HepG2 (cell line): ENCODE measurements at regions not wholly inside any gene's neighbourhood (a gene's known extent, or its start where the extent isn't known, plus 50 kb on each side); places are given as distances from the start of the nearest gene placed in this dataset.

ENCODE experiments used
- ATAC-seq: fragments of 200-7000 bp; cut with Tn5 transposase; 3 replicates; pipeline ENCODE4 v1.9.1; 2020; ENCODE audit warnings: mild to moderate bottlenecking, moderate library complexity
- BruUV-seq: library from RNA; stranded (reverse); fragments of 400-500 nt; replicated peaks from 2 replicates; lab custom pipeline; 2021; lab: Mats Ljungman, UMichigan
- CTCF ChIA-PET: fragments of 300-600 bp; formaldehyde crosslinking; extraction: SDS; loops from one replicate; lab custom pipeline; 2021; ENCODE audit warnings: low total read pairs, inconsistent platforms, low intra/inter-chr PET ratio; lab: Yijun Ruan, JAX
- POLR2A ChIA-PET: fragments of 350-600 bp; sonication (Branson Sonifier 250); formaldehyde crosslinking; loops from one replicate; lab custom pipeline; 2020; ENCODE audit warnings: antibody characterized with exemption, inconsistent platforms; lab: Yijun Ruan, JAX
- DNase-seq: peaks from one replicate; pipeline ENCODE4 v3.0.0-alpha.2; 2015; ENCODE audit warnings: low spot score
- FAIRE-seq: peaks from 3 replicates; lab custom pipeline; 2011; peaks lifted over from hg19 to GRCh38; lab: Jason Lieb, UNC
- H2AFZ ChIP-seq: one replicate; pipeline ENCODE4 v1.6.1; 2011; ENCODE audit warnings: low read length, inconsistent platforms
- H3K27ac ChIP-seq: fragments of 300-600 bp; 3 replicates; pipeline ENCODE4 v1.8.0; 2011; ENCODE audit warnings: mixed run types, mild to moderate bottlenecking, mixed read lengths, low read length, inconsistent platforms; ENCODE audit not compliant: insufficient read depth; ENCODE audit errors: extremely low read length
- H3K27me3 ChIP-seq, 2 experiments: fragments of 200-600 bp in 1 of 2; 2 replicates in 1 of 2; 3 replicates in 1 of 2; pipeline versions ENCODE4 v1.6.0 to v1.8.0; 2011; ENCODE audit warnings: low read length in 2 of 2, mild to moderate bottlenecking in 2 of 2, moderate library complexity in 2 of 2, inconsistent platforms in 1 of 2; ENCODE audit not compliant: insufficient read depth in 2 of 2, control insufficient read depth in 1 of 2
- H3K36me3 ChIP-seq, 2 experiments: fragments of 200-600 bp in 1 of 2; replicated peaks in 1 of 2; 2 replicates in 1 of 2; 3 replicates in 1 of 2; pipeline versions ENCODE4 v1.5.1 to v1.8.0; 2011; ENCODE audit warnings: low read length in 2 of 2, inconsistent platforms in 1 of 2; ENCODE audit not compliant: insufficient read depth in 2 of 2, control insufficient read depth in 1 of 2
- H3K4me1 ChIP-seq: 2 replicates; pipeline ENCODE4 v1.5.1; 2012; ENCODE audit warnings: low read length, inconsistent platforms; ENCODE audit not compliant: insufficient read depth
- H3K4me2 ChIP-seq: 2 replicates; pipeline ENCODE4 v1.6.0; 2011; ENCODE audit warnings: low read depth, low read length, inconsistent platforms
- H3K4me3 ChIP-seq, 3 experiments: fragments of 200-600 bp in 1 of 3; sonication (generic), shearing (Covaris generic) in 1 of 3; replicated peaks in 1 of 3; 2 replicates each; pipeline ENCODE4 v1.5.1; 2011 to 2016; ENCODE audit warnings: low read length in 3 of 3, inconsistent platforms in 2 of 3, low read depth in 2 of 3, mild to moderate bottlenecking in 2 of 3, control low read depth in 1 of 3, mixed read lengths in 1 of 3; ENCODE audit not compliant: insufficient read depth in 1 of 3
- H3K79me2 ChIP-seq: one replicate; pipeline ENCODE4 v1.6.1; 2011; ENCODE audit warnings: low read length, inconsistent platforms; ENCODE audit not compliant: insufficient read depth
- H3K9ac ChIP-seq: 2 replicates; pipeline ENCODE4 v1.6.0; 2011; ENCODE audit warnings: mild to moderate bottlenecking, low read depth, low read length, inconsistent platforms; ENCODE audit not compliant: insufficient read depth
- H3K9me3 ChIP-seq: 2 replicates; pipeline ENCODE4 v1.5.1; 2012; ENCODE audit warnings: mild to moderate bottlenecking, low read length
- H4K20me1 ChIP-seq: 2 replicates; pipeline ENCODE4 v1.6.0; 2011; ENCODE audit warnings: inconsistent platforms, mild to moderate bottlenecking, low read length, moderate library complexity; ENCODE audit not compliant: insufficient read depth
- CBX1 ChIP-seq: IDR thresholded peaks from one replicate; pipeline ENCODE4 v1.6.1; 2016; ENCODE audit warnings: antibody characterized with exemption, low read depth
- HDAC2 ChIP-seq: sonication (generic); formaldehyde crosslinking; IDR thresholded peaks from 2 replicates; pipeline ENCODE4 v1.4.0; 2020; ENCODE audit warnings: missing genetic modification reagents
- MTA1 ChIP-seq: sonication (generic); formaldehyde crosslinking; IDR thresholded peaks from 2 replicates; pipeline ENCODE4 v1.4.0; 2020; ENCODE audit warnings: missing genetic modification reagents, mild to moderate bottlenecking, borderline replicate concordance
- NCOA1 ChIP-seq: sonication (generic); formaldehyde crosslinking; IDR thresholded peaks from 2 replicates; pipeline ENCODE4 v1.9.0; 2021; ENCODE audit warnings: missing genetic modification reagents
- NFKBIZ ChIP-seq: IDR thresholded peaks from 2 replicates; pipeline ENCODE4 v1.6.1; 2018; ENCODE audit warnings: missing genetic modification reagents, missing compliant biosample characterization
- NFYB ChIP-seq: sonication (generic); formaldehyde crosslinking; IDR thresholded peaks from 2 replicates; pipeline ENCODE4 v1.4.0; 2020; ENCODE audit warnings: missing genetic modification reagents
- NR1H2 ChIP-seq: sonication (generic); formaldehyde crosslinking; IDR thresholded peaks from 2 replicates; pipeline ENCODE4 v1.8.1; 2022; ENCODE audit warnings: low read depth, missing genetic modification reagents, borderline replicate concordance
- SMYD3 ChIP-seq: sonication (generic); formaldehyde crosslinking; IDR thresholded peaks from 2 replicates; pipeline ENCODE4 v1.8.1; 2023; ENCODE audit warnings: mild to moderate bottlenecking, missing genetic modification reagents
- ZNF570 ChIP-seq: sonication (generic); formaldehyde crosslinking; IDR thresholded peaks from 2 replicates; pipeline ENCODE4 v1.4.0; 2020; ENCODE audit warnings: mild to moderate bottlenecking, missing genetic modification reagents, borderline replicate concordance
- ZNF660 ChIP-seq: sonication (generic); formaldehyde crosslinking; IDR thresholded peaks from 2 replicates; pipeline ENCODE4 v1.5.1; 2020; ENCODE audit warnings: mild to moderate bottlenecking, low read depth, missing genetic modification reagents, borderline replicate concordance
- ZNF773 ChIP-seq: sonication (generic); formaldehyde crosslinking; IDR thresholded peaks from 2 replicates; pipeline ENCODE4 v1.4.0; 2020; ENCODE audit warnings: missing genetic modification reagents, borderline replicate concordance
- ZNF841 ChIP-seq: sonication (generic); formaldehyde crosslinking; IDR thresholded peaks from 2 replicates; pipeline ENCODE4 v1.8.1; 2023; ENCODE audit warnings: missing genetic modification reagents, borderline replicate concordance
- WGBS: methylation state at CpG from one replicate; pipeline ENCODE4 v1.1.6; 2017; ENCODE audit warnings: low lambda C conversion rate; 5-methylcytosine and 5-hydroxymethylcytosine counted together
- in situ Hi-C: cut with HindIII; loops from 2 replicates; pipeline ENCODE4 v1.10.0; 2017; ENCODE audit warnings: low pct_unique_long_range_greater_than_20kb; ENCODE audit not compliant: extremely low pct_ligation_motif_present
- intact Hi-C: fragments of 100-400 bp; cut with micrococcal nuclease; formaldehyde crosslinking; loops from one replicate; pipeline ENCODE4 v1.10.0; 2022; ENCODE audit not compliant: unreplicated experiment
- TF ChIP-seq, protein P1 (sequence below): sonication (generic); formaldehyde crosslinking; IDR thresholded peaks from 2 replicates; pipeline ENCODE4 v1.4.0; 2020; ENCODE audit warnings: missing genetic modification reagents, mild to moderate bottlenecking, borderline replicate concordance
- TF ChIP-seq, protein P2 (sequence below): IDR thresholded peaks from 2 replicates; pipeline ENCODE4 v1.6.1; 2016; ENCODE audit warnings: missing genetic modification reagents, missing compliant biosample characterization

DNA sequence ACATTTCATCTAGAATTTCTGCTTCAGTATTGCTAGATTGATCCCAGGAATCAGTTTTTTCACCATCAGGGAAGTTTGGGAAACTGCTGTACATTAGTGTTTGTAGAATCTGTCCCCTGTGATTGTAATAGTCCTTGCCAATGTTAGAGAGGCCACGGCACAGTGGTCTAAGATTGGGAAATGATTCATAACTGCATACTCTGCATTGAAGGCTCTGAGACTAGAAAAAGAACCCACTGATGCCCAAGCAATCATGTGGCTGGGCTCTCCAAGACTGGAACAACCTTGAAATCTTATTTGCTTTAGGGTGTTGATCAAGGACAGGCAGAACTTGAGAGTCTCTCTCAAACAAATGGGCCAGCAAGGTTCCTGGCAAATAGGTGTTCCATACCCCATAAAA, 245.6 kb upstream of the LRTM1 start:
- no peaks in the 10 kb centered on the region for H3K4me1 ChIP-seq
- no peaks in the 10 kb centered on the region for H3K36me3 ChIP-seq
- H2AFZ ChIP-seq = no peak overlapping the region
- H3K27ac ChIP-seq = no peak overlapping the region
- ChIA-PET CTCF (no interaction called here), POLR2A (no interaction called here)
- FAIRE-seq = no peak
- no peaks in the 10 kb centered on the region for H3K79me2 ChIP-seq
- in situ Hi-C loops (loop anchor here (10.0 kb wide), 1 partner anchor 319 kb away; no protein-coding TSS in a partner anchor), intact Hi-C loops (no loop called here)
- WGBS = 0% methylated on average over 1 of the region's 1 CpG
- no peak overlapping the region for H3K4me2 ChIP-seq
- no peak for TF ChIP-seq NR1H2
- no peak for TF ChIP-seq SMYD3
- TF ChIP-seq ZNF773 (CRISPR knock-in tag) = no peak
- TF ChIP-seq, protein P1, sequence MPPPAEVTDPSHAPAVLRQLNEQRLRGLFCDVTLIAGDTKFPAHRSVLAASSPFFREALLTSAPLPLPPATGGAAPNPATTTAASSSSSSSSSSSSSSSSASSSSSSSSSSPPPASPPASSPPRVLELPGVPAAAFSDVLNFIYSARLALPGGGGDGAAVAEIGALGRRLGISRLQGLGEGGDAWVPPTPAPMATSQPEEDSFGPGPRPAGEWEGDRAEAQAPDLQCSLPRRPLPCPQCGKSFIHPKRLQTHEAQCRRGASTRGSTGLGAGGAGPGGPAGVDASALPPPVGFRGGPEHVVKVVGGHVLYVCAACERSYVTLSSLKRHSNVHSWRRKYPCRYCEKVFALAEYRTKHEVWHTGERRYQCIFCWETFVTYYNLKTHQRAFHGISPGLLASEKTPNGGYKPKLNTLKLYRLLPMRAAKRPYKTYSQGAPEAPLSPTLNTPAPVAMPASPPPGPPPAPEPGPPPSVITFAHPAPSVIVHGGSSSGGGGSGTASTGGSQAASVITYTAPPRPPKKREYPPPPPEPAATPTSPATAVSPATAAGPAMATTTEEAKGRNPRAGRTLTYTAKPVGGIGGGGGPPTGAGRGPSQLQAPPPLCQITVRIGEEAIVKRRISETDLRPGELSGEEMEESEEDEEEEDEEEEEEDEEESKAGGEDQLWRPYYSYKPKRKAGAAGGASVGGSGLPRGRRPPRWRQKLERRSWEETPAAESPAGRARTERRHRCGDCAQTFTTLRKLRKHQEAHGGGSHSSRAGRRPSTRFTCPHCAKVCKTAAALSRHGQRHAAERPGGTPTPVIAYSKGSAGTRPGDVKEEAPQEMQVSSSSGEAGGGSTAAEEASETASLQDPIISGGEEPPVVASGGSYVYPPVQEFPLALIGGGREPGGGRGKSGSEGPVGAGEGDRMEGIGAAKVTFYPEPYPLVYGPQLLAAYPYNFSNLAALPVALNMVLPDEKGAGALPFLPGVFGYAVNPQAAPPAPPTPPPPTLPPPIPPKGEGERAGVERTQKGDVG (CRISPR knock-in tag) = no peak
- no peaks in the 10 kb centered on the region for H3K27me3 ChIP-seq
- no peak overlapping the region for H3K9ac ChIP-seq
- no peak for DNase-seq
- no peaks in the 10 kb centered on the region for H3K9me3 ChIP-seq
- no peak overlapping the region for H3K4me3 ChIP-seq
- no TSS peak for BruUV-seq
- no peaks in the 10 kb centered on the region for H4K20me1 ChIP-seq
- ATAC-seq = no peak

DNA sequence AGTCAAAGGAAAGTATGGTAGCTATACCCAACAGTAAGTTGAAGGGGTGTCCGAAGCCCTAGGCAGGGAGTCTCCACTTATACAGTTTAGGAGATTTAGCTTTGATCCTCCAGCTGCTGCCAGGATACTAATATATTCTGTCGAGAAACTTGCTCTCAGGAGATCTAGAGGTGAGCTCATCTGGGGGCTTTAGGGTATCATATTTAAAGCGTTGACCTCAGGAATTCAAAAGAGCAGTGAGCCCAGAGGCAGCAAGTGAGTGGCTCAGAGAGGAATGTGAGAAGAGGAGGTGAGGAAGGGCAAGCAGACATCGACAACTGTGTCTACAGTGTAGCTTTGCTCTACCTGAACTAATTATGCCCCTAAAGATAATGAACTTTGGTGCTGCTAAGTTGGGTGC, 245.1 kb upstream of the LRTM1 start:
- no peak overlapping the region for H3K27ac ChIP-seq
- H3K79me2 ChIP-seq = no peaks in the 10 kb centered on the region
- BruUV-seq = no TSS peak
- ATAC-seq (no peak), FAIRE-seq (no peak), DNase-seq (no peak)
- POLR2A ChIA-PET = no interaction called here
- H4K20me1 ChIP-seq = no peaks in the 10 kb centered on the region
- intact Hi-C loops (no loop called here), in situ Hi-C loops (loop anchor here (10.0 kb wide), 1 partner anchor 318 kb away; no protein-coding TSS in a partner anchor)
- 3% methylated on average over 4 of the region's 4 CpGs for WGBS
- H2AFZ ChIP-seq = no peak overlapping the region
- no peaks in the 10 kb centered on the region for H3K4me1 ChIP-seq
- H3K9me3 ChIP-seq = no peaks in the 10 kb centered on the region
- CTCF ChIA-PET = no interaction called here
- no peak overlapping the region for H3K4me2 ChIP-seq
- no peak overlapping the region for H3K9ac ChIP-seq
- H3K27me3 ChIP-seq = no peaks in the 10 kb centered on the region
- H3K36me3 ChIP-seq = no peaks in the 10 kb centered on the region
- no peak overlapping the region for H3K4me3 ChIP-seq
- no peak for TF ChIP-seq NFYB (CRISPR knock-in tag)
- TF ChIP-seq NCOA1 (CRISPR knock-in tag) = no peak
- no peak for TF ChIP-seq ZNF841 (CRISPR knock-in tag)
- no peak for TF ChIP-seq NFKBIZ (CRISPR knock-in tag)
- no peak for TF ChIP-seq HDAC2 (CRISPR knock-in tag)
- TF ChIP-seq, protein P2, sequence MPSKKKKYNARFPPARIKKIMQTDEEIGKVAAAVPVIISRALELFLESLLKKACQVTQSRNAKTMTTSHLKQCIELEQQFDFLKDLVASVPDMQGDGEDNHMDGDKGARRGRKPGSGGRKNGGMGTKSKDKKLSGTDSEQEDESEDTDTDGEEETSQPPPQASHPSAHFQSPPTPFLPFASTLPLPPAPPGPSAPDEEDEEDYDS (CRISPR knock-in tag) = no peak
- no peak for TF ChIP-seq ZNF660 (CRISPR knock-in tag)
- no peak for TF ChIP-seq CBX1
- TF ChIP-seq MTA1 = no peak
- no peak for TF ChIP-seq ZNF570 (CRISPR knock-in tag)
